Peyer's patch (tissue), 4 donors: ENCODE measurements at regions not wholly inside any gene's neighbourhood (a gene's known extent, or its start where the extent isn't known, plus 50 kb on each side); places are given as distances from the start of the nearest gene placed in this dataset.

Experiments used
- DNase-seq, 3 donors: peaks; one replicate each; pipeline ENCODE4 v3.0.0-alpha.2; 2017 to 2019
- H3K27ac ChIP-seq, 4 donors: fragments of 200-600 bp; sonication (generic); one replicate each; pipeline ENCODE4 v1.5.1; 2016 to 2019
- H3K27me3 ChIP-seq, 2 donors: fragments of 200-600 bp; sonication (generic); one replicate each; pipeline ENCODE4 v1.5.1; 2019
- H3K36me3 ChIP-seq, 3 donors: fragments of 200-600 bp; sonication (generic); one replicate each; pipeline ENCODE4 v1.5.1; 2016 to 2019
- H3K4me1 ChIP-seq, 4 donors: fragments of 200-600 bp; sonication (generic); one replicate each; pipeline ENCODE4 v1.5.1; 2016 to 2019
- H3K4me3 ChIP-seq, 4 donors: fragments of 200-600 bp; sonication (generic); 1 replicate in 3 of 4; 2 replicates in 1 of 4; pipeline ENCODE4 v1.5.1; 2016 to 2019; ENCODE audit warnings: mild to moderate bottlenecking in 1 of 4
- H3K9me3 ChIP-seq, 4 donors: fragments of 200-600 bp; sonication (generic); one replicate each; pipeline ENCODE4 v1.5.1; 2016 to 2019; ENCODE audit warnings: mild to moderate bottlenecking in 1 of 4
- CTCF ChIP-seq, 6 experiments: fragments of 450-650 bp in 4 of 6; fragments of 200-600 bp in 2 of 6; sonication (generic) in 1 of 6; IDR thresholded peaks; one replicate each; pipeline ENCODE4 v1.5.1; 2017 to 2019; ENCODE audit warnings: antibody characterized with exemption in 6 of 6, mild to moderate bottlenecking in 3 of 6, moderate library complexity in 1 of 6
- POLR2A ChIP-seq, 2 donors: fragments of 450-650 bp; IDR thresholded peaks; one replicate each; pipeline ENCODE4 v1.5.1; 2017; ENCODE audit warnings: antibody characterized with exemption in 2 of 2, mild to moderate bottlenecking in 2 of 2, moderate library complexity in 2 of 2

- no peak overlapping the region for H3K27ac ChIP-seq
- no peak overlapping the region for H3K4me3 ChIP-seq
- H3K4me1 ChIP-seq: no peaks in the 10 kb centered on the region
- H3K9me3 ChIP-seq: no peaks in the 10 kb centered on the region
- H3K27me3 ChIP-seq: no peaks in the 10 kb centered on the region
- no peak for DNase-seq
- no peaks in the 10 kb centered on the region for H3K36me3 ChIP-seq
- no peak for TF ChIP-seq CTCF (IDR thresholded peaks at IDR 0.05)
- TF ChIP-seq POLR2A (IDR thresholded peaks at IDR 0.05): no peak
These were observed 297.4 kb downstream of the TENT4A start for GRCh38 chr5:7010591-7010990.

GRCh38 chr5:7012057-7012456, 298.8 kb downstream of the TENT4A start:
- Histone ChIP-seq H3K4me3 (no peak overlapping the region), H3K9me3 (no peaks in the 10 kb centered on the region), H3K27me3 (no peaks in the 10 kb centered on the region), H3K27ac (no peak overlapping the region), H3K4me1 (no peaks in the 10 kb centered on the region), H3K36me3 (no peaks in the 10 kb centered on the region)
- no peak for DNase-seq
- TF ChIP-seq CTCF (IDR thresholded peaks at IDR 0.05) (no peak), POLR2A (IDR thresholded peaks at IDR 0.05) (no peak)

DNA sequence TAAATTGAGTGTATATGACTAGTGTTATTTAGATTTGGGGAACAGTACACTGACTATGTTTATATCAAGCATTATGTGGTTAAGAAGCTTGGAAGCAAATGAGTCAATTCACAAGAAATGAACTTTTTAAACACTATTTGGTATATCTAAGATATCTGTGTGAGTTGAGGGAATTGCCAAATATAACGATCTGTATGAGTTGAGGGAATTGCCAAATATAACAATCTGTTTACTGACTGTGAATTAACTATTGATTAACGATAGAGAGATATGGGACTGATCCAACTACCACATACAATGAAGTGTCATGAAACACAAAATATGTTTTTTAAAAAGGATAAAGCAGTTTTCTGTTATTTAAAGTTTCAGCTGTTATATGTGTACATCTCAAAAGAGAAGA, 301.4 kb downstream of the TENT4A start:
- TF ChIP-seq POLR2A (IDR thresholded peaks at IDR 0.05): no peak
- no peak for TF ChIP-seq CTCF (IDR thresholded peaks at IDR 0.05)
- H3K27me3 ChIP-seq: no peaks in the 10 kb centered on the region
- no peak for DNase-seq
- no peaks in the 10 kb centered on the region for H3K36me3 ChIP-seq
- no peak overlapping the region for H3K4me3 ChIP-seq
- no peaks in the 10 kb centered on the region for H3K9me3 ChIP-seq
- H3K27ac ChIP-seq: no peak overlapping the region
- H3K4me1 ChIP-seq: no peaks in the 10 kb centered on the region

DNA sequence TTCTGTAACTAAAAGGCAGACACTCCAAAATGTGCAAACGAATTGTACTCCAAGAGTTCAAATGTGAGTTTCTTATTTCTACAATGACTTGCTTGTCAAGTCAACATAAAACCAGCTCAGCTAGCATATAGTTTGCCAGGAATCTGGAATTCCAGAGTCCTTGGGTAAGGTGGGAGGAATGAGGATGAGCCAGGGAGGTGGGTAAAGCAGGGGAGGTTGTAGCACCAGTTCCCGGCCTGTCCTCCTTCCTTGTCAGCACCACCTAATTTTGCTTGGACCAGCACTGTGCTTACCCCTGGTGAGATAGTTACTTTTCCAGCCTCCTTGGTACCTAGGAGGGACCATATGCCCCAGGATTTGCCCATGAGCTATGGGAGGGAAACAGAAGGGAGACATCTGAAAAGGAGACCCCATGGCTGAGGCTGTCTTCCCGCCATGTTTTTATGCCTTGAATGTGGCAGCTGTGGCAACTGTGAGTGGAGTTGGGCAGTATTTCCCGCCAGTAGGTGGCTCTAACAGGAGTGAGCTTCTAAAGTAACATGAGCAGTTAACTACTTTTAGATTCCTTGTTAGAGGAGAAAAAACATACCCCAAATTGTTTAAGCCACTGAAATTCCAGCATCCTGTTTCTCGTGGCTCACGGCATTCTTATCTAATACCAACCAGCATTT, 302.5 kb downstream of the TENT4A start:
- no peaks in the 10 kb centered on the region for H3K27me3 ChIP-seq
- H3K4me1 ChIP-seq: no peaks in the 10 kb centered on the region
- no peak overlapping the region for H3K27ac ChIP-seq
- no peak for TF ChIP-seq POLR2A (IDR thresholded peaks at IDR 0.05)
- no peak for TF ChIP-seq CTCF (IDR thresholded peaks at IDR 0.05)
- no peaks in the 10 kb centered on the region for H3K36me3 ChIP-seq
- no peaks in the 10 kb centered on the region for H3K9me3 ChIP-seq
- no peak for DNase-seq
- no peak overlapping the region for H3K4me3 ChIP-seq

DNA sequence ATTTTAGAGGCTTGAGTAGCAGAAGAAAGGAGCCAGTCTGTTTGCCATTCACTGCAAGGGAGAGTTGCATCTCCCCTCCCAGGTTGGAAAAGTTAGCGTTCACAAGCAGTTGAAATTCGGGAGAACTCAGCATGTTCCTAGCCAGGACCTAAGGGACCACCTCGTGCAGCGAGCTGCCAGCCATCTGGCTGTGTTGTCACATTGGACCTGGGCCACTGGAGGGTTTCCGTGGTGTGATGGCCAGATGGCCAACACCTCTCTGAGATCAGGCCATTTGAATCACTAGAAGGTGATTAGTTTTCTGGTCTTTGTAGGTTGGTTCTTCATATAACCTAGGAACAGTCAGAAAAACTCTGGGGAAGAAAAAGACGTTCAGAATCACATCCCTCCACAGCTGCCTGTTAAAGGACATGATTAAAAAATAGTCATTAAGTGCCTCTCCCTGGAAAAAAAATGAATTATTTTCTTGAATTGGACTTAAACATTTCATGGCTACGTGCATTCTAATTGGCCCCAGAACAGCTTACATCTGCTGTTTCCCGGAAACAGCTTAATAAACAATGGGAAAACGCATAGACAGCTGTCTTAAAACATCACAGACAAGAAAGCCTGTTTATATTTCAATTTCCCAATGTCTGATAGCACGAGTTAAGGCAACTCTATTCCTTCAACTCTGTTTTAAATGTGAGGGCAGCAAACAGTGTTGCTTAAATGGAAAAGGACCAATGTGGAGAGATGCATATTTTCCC, 303.9 kb downstream of the TENT4A start:
- no peak overlapping the region for H3K4me3 ChIP-seq
- no peaks in the 10 kb centered on the region for H3K36me3 ChIP-seq
- H3K27me3 ChIP-seq: no peaks in the 10 kb centered on the region
- peaks cover 0 to 7% (median 3%) of the 10 kb centered on the region in 4 donors for H3K9me3 ChIP-seq
- TF ChIP-seq CTCF (IDR thresholded peaks at IDR 0.05) (no peak), POLR2A (IDR thresholded peaks at IDR 0.05) (no peak)
- no peak for DNase-seq
- no peaks in the 10 kb centered on the region for H3K4me1 ChIP-seq
- no peak overlapping the region for H3K27ac ChIP-seq
